ENCODE measurements at regions not wholly inside any gene's neighbourhood (a gene's known extent, or its start where the extent isn't known, plus 50 kb on each side); places are given as distances from the start of the nearest gene placed in this dataset.

- no peaks in the 10 kb centered on the region for H3K36me3 ChIP-seq (ENCODE audit: insufficient read depth, low read length)
- H3K4me1 ChIP-seq (ENCODE audit: control insufficient read depth, insufficient read depth, low read length, unreplicated experiment), result peaks cover 36% of the 10 kb centered on the region
- H3K4me3 ChIP-seq (ENCODE audit: low read depth, low read length), result no peak overlapping the region
- no peaks in the 10 kb centered on the region for H3K79me2 ChIP-seq (ENCODE audit: control insufficient read depth, insufficient read depth, low read length, unreplicated experiment)
- H3K27me3 ChIP-seq (ENCODE audit: insufficient read depth, low read length), result no peaks in the 10 kb centered on the region
- no peak overlapping the region for H3K27ac ChIP-seq (ENCODE audit: low read depth, low read length)
- H2AFZ ChIP-seq (ENCODE audit: low read length, unreplicated experiment), result peak overlapping the region; percentile 41
These were observed 115.8 kb upstream of the SERTAD2 start for GRCh38 chr2:64769392-64770044.

GRCh38 chr2:64770137-64770780 lies 116.5 kb upstream of the SERTAD2 start:
- peaks cover 36% of the 10 kb centered on the region for H3K4me1 ChIP-seq (ENCODE audit: control insufficient read depth, insufficient read depth, low read length, unreplicated experiment)
- peak overlapping the region; percentile 9 for H2AFZ ChIP-seq (ENCODE audit: low read length, unreplicated experiment)
- H3K27ac ChIP-seq (ENCODE audit: low read depth, low read length), result peak overlapping the region; percentile 35; the same call in 1 of the 2 replicates
- peak overlapping the region; percentile 44 for H3K4me3 ChIP-seq (ENCODE audit: low read depth, low read length)
- no peaks in the 10 kb centered on the region for H3K27me3 ChIP-seq (ENCODE audit: insufficient read depth, low read length)
- no peaks in the 10 kb centered on the region for H3K36me3 ChIP-seq (ENCODE audit: insufficient read depth, low read length)
- H3K79me2 ChIP-seq (ENCODE audit: control insufficient read depth, insufficient read depth, low read length, unreplicated experiment), result no peaks in the 10 kb centered on the region

DNA sequence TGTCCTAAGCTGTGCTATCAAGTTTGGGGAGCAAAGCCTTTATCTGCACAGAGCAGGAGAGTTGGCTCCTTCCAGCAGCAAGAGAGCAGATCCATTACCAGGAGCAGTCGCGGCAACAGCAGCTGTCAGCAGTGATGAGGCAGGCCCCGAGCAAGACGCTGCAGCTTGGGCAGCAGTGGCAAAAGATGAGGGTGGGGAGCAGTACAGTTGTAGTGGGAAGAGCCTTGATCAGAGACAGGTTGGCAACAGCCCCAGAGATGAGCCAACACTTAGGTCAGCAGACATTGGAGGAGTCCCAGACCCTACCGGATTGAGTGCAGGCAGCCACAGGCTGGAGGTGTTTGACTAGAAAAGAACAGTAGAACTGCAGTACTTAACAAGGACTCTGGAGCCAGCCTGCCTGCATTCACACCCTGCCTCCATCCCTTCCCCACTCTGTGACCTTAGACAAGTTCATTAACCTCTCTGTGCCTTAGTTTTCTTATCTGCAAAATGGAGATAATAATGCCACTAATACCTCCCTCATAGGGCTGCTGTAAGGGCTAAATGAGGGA lies 117.1 kb upstream of the SERTAD2 start:
- Histone ChIP-seq H2AFZ (ENCODE audit: low read length, unreplicated experiment) (peak overlapping the region; percentile 9), H3K4me3 (ENCODE audit: low read depth, low read length) (peak overlapping the region; percentile 44), H3K27ac (ENCODE audit: low read depth, low read length) (peak overlapping the region; percentile 35; the same call in 1 of the 2 replicates), H3K27me3 (ENCODE audit: insufficient read depth, low read length) (no peaks in the 10 kb centered on the region), H3K36me3 (ENCODE audit: insufficient read depth, low read length) (no peaks in the 10 kb centered on the region), H3K4me1 (ENCODE audit: control insufficient read depth, insufficient read depth, low read length, unreplicated experiment) (peaks cover 35% of the 10 kb centered on the region), H3K79me2 (ENCODE audit: control insufficient read depth, insufficient read depth, low read length, unreplicated experiment) (no peaks in the 10 kb centered on the region)

GRCh38 chr2:64771737-64772136 lies 118.0 kb upstream of the SERTAD2 start:
- Histone ChIP-seq H3K27ac (ENCODE audit: low read depth, low read length) (no peak overlapping the region), H3K36me3 (ENCODE audit: insufficient read depth, low read length) (no peaks in the 10 kb centered on the region), H3K4me3 (ENCODE audit: low read depth, low read length) (no peak overlapping the region), H2AFZ (ENCODE audit: low read length, unreplicated experiment) (no peak overlapping the region), H3K79me2 (ENCODE audit: control insufficient read depth, insufficient read depth, low read length, unreplicated experiment) (no peaks in the 10 kb centered on the region), H3K27me3 (ENCODE audit: insufficient read depth, low read length) (no peaks in the 10 kb centered on the region), H3K4me1 (ENCODE audit: control insufficient read depth, insufficient read depth, low read length, unreplicated experiment) (peaks cover 27% of the 10 kb centered on the region)

DNA sequence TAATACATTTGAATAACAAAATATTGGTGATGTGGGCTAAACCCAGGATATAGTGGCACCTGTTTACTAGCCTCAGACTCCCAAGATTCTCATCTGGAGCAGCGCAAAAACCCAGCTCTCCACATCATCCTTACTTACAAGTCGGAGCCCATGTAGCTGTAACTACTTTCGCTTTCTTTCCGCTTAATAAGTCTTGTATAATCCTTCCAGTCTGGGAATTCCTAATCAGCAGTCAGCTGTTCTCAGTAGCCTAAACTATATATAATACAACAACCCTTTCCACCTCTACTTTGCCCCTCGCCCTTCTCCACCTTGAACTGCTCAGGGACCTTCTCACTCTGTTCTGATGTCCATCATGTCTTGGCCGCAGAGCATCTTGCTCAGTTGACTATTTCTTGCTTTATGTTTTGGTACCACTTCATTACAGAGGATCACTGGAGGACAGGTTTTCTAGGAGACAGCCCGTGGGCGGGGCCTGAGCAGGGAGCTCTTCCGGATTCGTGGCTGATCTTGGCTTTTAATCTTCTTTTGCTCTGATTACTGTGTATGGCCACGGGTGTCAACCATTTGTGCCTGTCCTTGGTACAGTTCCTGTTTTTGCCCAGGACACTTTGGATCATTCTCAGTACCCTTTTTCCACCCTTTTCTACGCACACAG lies 119.9 kb upstream of the SERTAD2 start:
- H3K27me3 ChIP-seq (ENCODE audit: insufficient read depth, low read length), result no peaks in the 10 kb centered on the region
- H3K36me3 ChIP-seq (ENCODE audit: insufficient read depth, low read length), result no peaks in the 10 kb centered on the region
- H3K4me3 ChIP-seq (ENCODE audit: low read depth, low read length), result no peak overlapping the region
- H3K79me2 ChIP-seq (ENCODE audit: control insufficient read depth, insufficient read depth, low read length, unreplicated experiment), result no peaks in the 10 kb centered on the region
- no peak overlapping the region for H3K27ac ChIP-seq (ENCODE audit: low read depth, low read length)
- H2AFZ ChIP-seq (ENCODE audit: low read length, unreplicated experiment), result no peak overlapping the region
- peaks cover 27% of the 10 kb centered on the region for H3K4me1 ChIP-seq (ENCODE audit: control insufficient read depth, insufficient read depth, low read length, unreplicated experiment)

- Histone ChIP-seq H3K4me1 (ENCODE audit: control insufficient read depth, insufficient read depth, low read length, unreplicated experiment) (peaks cover 33% of the 10 kb centered on the region), H3K4me3 (ENCODE audit: low read depth, low read length) (no peak overlapping the region), H3K79me2 (ENCODE audit: control insufficient read depth, insufficient read depth, low read length, unreplicated experiment) (no peaks in the 10 kb centered on the region), H3K36me3 (ENCODE audit: insufficient read depth, low read length) (no peaks in the 10 kb centered on the region), H2AFZ (ENCODE audit: low read length, unreplicated experiment) (no peak overlapping the region), H3K27ac (ENCODE audit: low read depth, low read length) (no peak overlapping the region), H3K27me3 (ENCODE audit: insufficient read depth, low read length) (no peaks in the 10 kb centered on the region)
These were observed 124.1 kb upstream of the SERTAD2 start for GRCh38 chr2:64777841-64778240.

DNA sequence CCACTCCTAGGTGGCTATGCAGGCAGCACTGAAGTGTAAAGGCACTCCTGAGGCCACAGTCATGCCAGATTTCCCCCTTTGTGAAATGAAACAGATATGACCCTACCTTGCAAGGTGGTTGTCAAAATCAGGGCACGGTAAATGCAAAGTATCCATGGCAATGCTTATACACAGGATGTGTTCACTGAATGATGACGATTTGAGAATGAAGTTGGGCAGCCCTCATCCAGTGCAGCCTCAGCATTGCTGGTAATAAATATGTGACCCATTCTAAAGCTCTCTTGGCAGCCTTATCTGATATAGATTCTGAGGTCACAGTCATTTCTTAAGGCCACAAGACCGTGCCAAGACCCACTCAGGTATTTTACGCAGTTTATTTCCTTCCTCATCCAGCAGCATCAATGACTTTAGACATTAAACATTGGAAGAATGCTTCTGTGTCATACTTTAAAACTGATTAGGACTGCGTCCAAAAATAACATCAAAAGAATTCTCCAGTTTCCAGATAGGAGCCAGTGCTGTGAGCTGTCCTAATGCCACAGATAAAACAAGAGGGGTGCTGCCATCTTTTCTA lies 125.5 kb upstream of the SERTAD2 start:
- H3K79me2 ChIP-seq (ENCODE audit: control insufficient read depth, insufficient read depth, low read length, unreplicated experiment), result no peaks in the 10 kb centered on the region
- peaks cover 33% of the 10 kb centered on the region for H3K4me1 ChIP-seq (ENCODE audit: control insufficient read depth, insufficient read depth, low read length, unreplicated experiment)
- H3K27me3 ChIP-seq (ENCODE audit: insufficient read depth, low read length), result no peaks in the 10 kb centered on the region
- H3K4me3 ChIP-seq (ENCODE audit: low read depth, low read length), result no peak overlapping the region
- H3K36me3 ChIP-seq (ENCODE audit: insufficient read depth, low read length), result no peaks in the 10 kb centered on the region
- no peak overlapping the region for H2AFZ ChIP-seq (ENCODE audit: low read length, unreplicated experiment)
- peak overlapping the region; percentile 72 for H3K27ac ChIP-seq (ENCODE audit: low read depth, low read length)

DNA sequence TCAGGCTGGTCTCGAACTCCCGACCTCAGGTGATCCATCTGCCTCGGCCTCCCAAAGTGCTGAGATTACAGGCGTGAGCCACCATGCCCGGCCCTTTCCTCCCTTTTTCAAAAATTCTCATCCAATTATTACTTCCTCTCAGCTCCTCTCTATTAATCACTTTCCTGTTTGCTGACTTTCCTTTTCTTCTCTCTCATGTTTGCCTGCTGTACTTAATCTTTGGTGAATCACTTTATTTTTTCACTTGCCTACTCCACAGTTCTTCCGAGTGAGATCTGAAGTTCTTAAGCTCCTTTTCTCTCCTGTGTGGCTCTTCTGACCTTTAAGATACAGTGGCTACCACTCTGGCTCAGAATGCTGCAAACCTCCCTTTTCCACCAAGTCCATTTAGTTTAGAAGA lies 126.3 kb upstream of the SERTAD2 start:
- H2AFZ ChIP-seq (ENCODE audit: low read length, unreplicated experiment), result no peak overlapping the region
- peaks cover 33% of the 10 kb centered on the region for H3K4me1 ChIP-seq (ENCODE audit: control insufficient read depth, insufficient read depth, low read length, unreplicated experiment)
- peak overlapping the region; percentile 72 for H3K27ac ChIP-seq (ENCODE audit: low read depth, low read length)
- no peak overlapping the region for H3K4me3 ChIP-seq (ENCODE audit: low read depth, low read length)
- H3K27me3 ChIP-seq (ENCODE audit: insufficient read depth, low read length), result no peaks in the 10 kb centered on the region
- no peaks in the 10 kb centered on the region for H3K79me2 ChIP-seq (ENCODE audit: control insufficient read depth, insufficient read depth, low read length, unreplicated experiment)
- no peaks in the 10 kb centered on the region for H3K36me3 ChIP-seq (ENCODE audit: insufficient read depth, low read length)

- no peak overlapping the region for H3K4me3 ChIP-seq (ENCODE audit: low read depth, low read length)
- H3K79me2 ChIP-seq (ENCODE audit: control insufficient read depth, insufficient read depth, low read length, unreplicated experiment), result no peaks in the 10 kb centered on the region
- peak overlapping the region; percentile 23 for H2AFZ ChIP-seq (ENCODE audit: low read length, unreplicated experiment)
- peaks cover 33% of the 10 kb centered on the region for H3K4me1 ChIP-seq (ENCODE audit: control insufficient read depth, insufficient read depth, low read length, unreplicated experiment)
- no peaks in the 10 kb centered on the region for H3K36me3 ChIP-seq (ENCODE audit: insufficient read depth, low read length)
- H3K27ac ChIP-seq (ENCODE audit: low read depth, low read length), result peak overlapping the region; percentile 52
- no peaks in the 10 kb centered on the region for H3K27me3 ChIP-seq (ENCODE audit: insufficient read depth, low read length)
These were observed 128.1 kb upstream of the SERTAD2 start for GRCh38 chr2:64781711-64782390.

Data from ACC112 (cell line).